HepG2 (cell line): ENCODE measurements at regions not wholly inside any gene's neighbourhood (a gene's known extent, or its start where the extent isn't known, plus 50 kb on each side); places are given as distances from the start of the nearest gene placed in this dataset.

Experiments
- ATAC-seq: fragments of 200-7000 bp; cut with Tn5 transposase; 3 replicates; pipeline ENCODE4 v1.9.1; 2020; ENCODE audit warnings: mild to moderate bottlenecking, moderate library complexity
- BruUV-seq: library from RNA; stranded (reverse); fragments of 400-500 nt; replicated peaks from 2 replicates; lab custom pipeline; 2021; lab: Mats Ljungman, UMichigan
- CTCF ChIA-PET: fragments of 300-600 bp; formaldehyde crosslinking; extraction: SDS; loops from one replicate; lab custom pipeline; 2021; ENCODE audit warnings: low total read pairs, inconsistent platforms, low intra/inter-chr PET ratio; lab: Yijun Ruan, JAX
- POLR2A ChIA-PET: fragments of 350-600 bp; sonication (Branson Sonifier 250); formaldehyde crosslinking; loops from one replicate; lab custom pipeline; 2020; ENCODE audit warnings: antibody characterized with exemption, inconsistent platforms; lab: Yijun Ruan, JAX
- DNase-seq: peaks from one replicate; pipeline ENCODE4 v3.0.0-alpha.2; 2015; ENCODE audit warnings: low spot score
- FAIRE-seq: peaks from 3 replicates; lab custom pipeline; 2011; peaks lifted over from hg19 to GRCh38; lab: Jason Lieb, UNC
- H2AFZ ChIP-seq: one replicate; pipeline ENCODE4 v1.6.1; 2011; ENCODE audit warnings: low read length, inconsistent platforms
- H3K27ac ChIP-seq: fragments of 300-600 bp; 3 replicates; pipeline ENCODE4 v1.8.0; 2011; ENCODE audit warnings: mixed run types, mild to moderate bottlenecking, mixed read lengths, low read length, inconsistent platforms; ENCODE audit not compliant: insufficient read depth; ENCODE audit errors: extremely low read length
- H3K27me3 ChIP-seq, 2 experiments: fragments of 200-600 bp in 1 of 2; 2 replicates in 1 of 2; 3 replicates in 1 of 2; pipeline versions ENCODE4 v1.6.0 to v1.8.0; 2011; ENCODE audit warnings: low read length in 2 of 2, mild to moderate bottlenecking in 2 of 2, moderate library complexity in 2 of 2, inconsistent platforms in 1 of 2; ENCODE audit not compliant: insufficient read depth in 2 of 2, control insufficient read depth in 1 of 2
- H3K36me3 ChIP-seq, 2 experiments: fragments of 200-600 bp in 1 of 2; replicated peaks in 1 of 2; 2 replicates in 1 of 2; 3 replicates in 1 of 2; pipeline versions ENCODE4 v1.5.1 to v1.8.0; 2011; ENCODE audit warnings: low read length in 2 of 2, inconsistent platforms in 1 of 2; ENCODE audit not compliant: insufficient read depth in 2 of 2, control insufficient read depth in 1 of 2
- H3K4me1 ChIP-seq: 2 replicates; pipeline ENCODE4 v1.5.1; 2012; ENCODE audit warnings: low read length, inconsistent platforms; ENCODE audit not compliant: insufficient read depth
- H3K4me2 ChIP-seq: 2 replicates; pipeline ENCODE4 v1.6.0; 2011; ENCODE audit warnings: low read depth, low read length, inconsistent platforms
- H3K4me3 ChIP-seq, 3 experiments: fragments of 200-600 bp in 1 of 3; sonication (generic), shearing (Covaris generic) in 1 of 3; replicated peaks in 1 of 3; 2 replicates each; pipeline ENCODE4 v1.5.1; 2011 to 2016; ENCODE audit warnings: low read length in 3 of 3, inconsistent platforms in 2 of 3, low read depth in 2 of 3, mild to moderate bottlenecking in 2 of 3, control low read depth in 1 of 3, mixed read lengths in 1 of 3; ENCODE audit not compliant: insufficient read depth in 1 of 3
- H3K79me2 ChIP-seq: one replicate; pipeline ENCODE4 v1.6.1; 2011; ENCODE audit warnings: low read length, inconsistent platforms; ENCODE audit not compliant: insufficient read depth
- H3K9ac ChIP-seq: 2 replicates; pipeline ENCODE4 v1.6.0; 2011; ENCODE audit warnings: mild to moderate bottlenecking, low read depth, low read length, inconsistent platforms; ENCODE audit not compliant: insufficient read depth
- H3K9me3 ChIP-seq: 2 replicates; pipeline ENCODE4 v1.5.1; 2012; ENCODE audit warnings: mild to moderate bottlenecking, low read length
- H4K20me1 ChIP-seq: 2 replicates; pipeline ENCODE4 v1.6.0; 2011; ENCODE audit warnings: inconsistent platforms, mild to moderate bottlenecking, low read length, moderate library complexity; ENCODE audit not compliant: insufficient read depth
- HES4 ChIP-seq: sonication (generic); formaldehyde crosslinking; IDR thresholded peaks from 2 replicates; pipeline ENCODE4 v1.9.0; 2021; ENCODE audit warnings: mild to moderate bottlenecking, missing genetic modification reagents, borderline replicate concordance
- HMG20B ChIP-seq: conservative IDR thresholded peaks from 2 replicates; pipeline ENCODE4 v1.6.1; 2016; ENCODE audit warnings: missing genetic modification reagents, missing compliant biosample characterization
- KLF13 ChIP-seq: sonication (generic); formaldehyde crosslinking; IDR thresholded peaks from 2 replicates; pipeline ENCODE4 v1.4.0; 2020; ENCODE audit warnings: mild to moderate bottlenecking, missing genetic modification reagents
- NFATC3 ChIP-seq: sonication (generic); formaldehyde crosslinking; IDR thresholded peaks from 2 replicates; pipeline ENCODE4 v1.5.1; 2020; ENCODE audit warnings: mild to moderate bottlenecking, missing genetic modification reagents
- SOX6 ChIP-seq, 2 experiments: fragments of 450-650 bp in 1 of 2; sonication (generic) in 1 of 2; formaldehyde crosslinking in 1 of 2; IDR thresholded peaks; 2 replicates each; pipeline versions ENCODE4 v1.4.0 to v1.6.1; 2017 to 2020; ENCODE audit warnings: antibody characterized with exemption in 1 of 2, mild to moderate bottlenecking in 1 of 2, missing genetic modification reagents in 1 of 2
- TBL1XR1 ChIP-seq: fragments of 150-350 bp; IDR thresholded peaks from 2 replicates; pipeline ENCODE4 v1.6.1; 2014; ENCODE audit warnings: borderline replicate concordance, low read length; ENCODE audit not compliant: partially characterized antibody
- ZBTB44 ChIP-seq: sonication (generic); formaldehyde crosslinking; IDR thresholded peaks from 2 replicates; pipeline ENCODE4 v1.4.0; 2020; ENCODE audit warnings: missing genetic modification reagents
- ZIK1 ChIP-seq: sonication (generic); formaldehyde crosslinking; IDR thresholded peaks from 2 replicates; pipeline ENCODE4 v1.5.0; 2020; ENCODE audit warnings: mild to moderate bottlenecking, low read depth, missing genetic modification reagents, borderline replicate concordance
- ZNF484 ChIP-seq: sonication (generic); formaldehyde crosslinking; IDR thresholded peaks from 2 replicates; pipeline ENCODE4 v1.5.1; 2020; ENCODE audit warnings: mild to moderate bottlenecking, low read depth, missing genetic modification reagents, borderline replicate concordance
- ZNF569 ChIP-seq: sonication (generic); formaldehyde crosslinking; IDR thresholded peaks from 2 replicates; pipeline ENCODE4 v1.5.0; 2020; ENCODE audit warnings: mild to moderate bottlenecking, missing genetic modification reagents, moderate library complexity, borderline replicate concordance
- ZSCAN20 ChIP-seq: sonication (generic); formaldehyde crosslinking; IDR thresholded peaks from 2 replicates; pipeline ENCODE4 v1.4.0; 2020; ENCODE audit warnings: missing genetic modification reagents, mild to moderate bottlenecking, borderline replicate concordance
- WGBS: methylation state at CpG from one replicate; pipeline ENCODE4 v1.1.6; 2017; ENCODE audit warnings: low lambda C conversion rate; 5-methylcytosine and 5-hydroxymethylcytosine counted together
- in situ Hi-C: cut with HindIII; loops from 2 replicates; pipeline ENCODE4 v1.10.0; 2017; ENCODE audit warnings: low pct_unique_long_range_greater_than_20kb; ENCODE audit not compliant: extremely low pct_ligation_motif_present
- intact Hi-C: fragments of 100-400 bp; cut with micrococcal nuclease; formaldehyde crosslinking; loops from one replicate; pipeline ENCODE4 v1.10.0; 2022; ENCODE audit not compliant: unreplicated experiment
- TF ChIP-seq, protein P1 (sequence below): sonication (generic); formaldehyde crosslinking; IDR thresholded peaks from 2 replicates; pipeline ENCODE4 v1.8.1; 2023; ENCODE audit warnings: mild to moderate bottlenecking, missing genetic modification reagents

DNA sequence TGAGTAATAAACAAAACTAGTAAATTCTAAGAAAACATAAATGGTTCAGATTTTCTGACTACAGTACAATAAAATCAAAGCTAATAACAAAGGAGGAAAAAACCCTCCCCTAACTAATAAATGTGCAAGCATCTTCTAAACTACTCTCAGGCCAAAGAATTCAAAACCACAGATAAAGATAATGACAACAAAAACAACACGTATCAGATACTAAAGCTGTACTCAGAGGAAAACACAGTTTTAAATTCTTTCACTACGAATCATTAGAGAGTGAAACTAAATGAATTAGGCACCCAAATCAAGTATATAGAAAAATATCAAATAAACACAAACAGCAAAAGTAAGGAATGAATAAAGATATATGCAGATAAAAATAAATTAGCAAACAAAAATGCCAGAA, 200.9 kb downstream of the TEX36 start (continued):
- TF ChIP-seq ZIK1: no peak

- intact Hi-C loops (no loop called here), in situ Hi-C loops (no loop called here)
- Histone ChIP-seq H3K4me3 (no peak overlapping the region), H3K4me2 (no peak overlapping the region), H3K9ac (no peak overlapping the region), H3K27me3 (peaks cover 0 to 5% of the 10 kb centered on the region in 2 experiments; a peak in 4 of 5 replicates), H3K79me2 (no peaks in the 10 kb centered on the region), H3K27ac (no peak overlapping the region), H3K4me1 (no peaks in the 10 kb centered on the region), H3K9me3 (no peaks in the 10 kb centered on the region), H3K36me3 (no peaks in the 10 kb centered on the region), H2AFZ (no peak overlapping the region), H4K20me1 (no peaks in the 10 kb centered on the region)
- DNase-seq (no peak), ATAC-seq (no peak), FAIRE-seq (no peak)
- POLR2A ChIA-PET: no interaction called here
- WGBS: 11% methylated on average over 4 of the region's 4 CpGs
- CTCF ChIA-PET: no interaction called here
- no TSS peak for BruUV-seq
- TF ChIP-seq ZBTB44 (CRISPR knock-in tag): no peak
Measured at GRCh38 chr10:125479059-125479458, 203.9 kb downstream of the TEX36 start.

GRCh38 chr10:125475815-125476214, 207.1 kb downstream of the TEX36 start:
- ATAC-seq (no peak), FAIRE-seq (no peak), DNase-seq (no peak)
- no peaks in the 10 kb centered on the region for H3K4me1 ChIP-seq
- no peaks in the 10 kb centered on the region for H4K20me1 ChIP-seq
- no peak overlapping the region for H3K4me3 ChIP-seq
- in situ Hi-C loops (no loop called here), intact Hi-C loops (no loop called here)
- H3K27me3 ChIP-seq: peaks cover 0 to 5% of the 10 kb centered on the region in 2 experiments; a peak in 4 of 5 replicates
- no peaks in the 10 kb centered on the region for H3K36me3 ChIP-seq
- H3K4me2 ChIP-seq: no peak overlapping the region
- no peak overlapping the region for H3K9ac ChIP-seq
- CTCF ChIA-PET: no interaction called here
- H3K79me2 ChIP-seq: no peaks in the 10 kb centered on the region
- WGBS: 3% methylated on average over 2 of the region's 2 CpGs
- BruUV-seq: no TSS peak
- no peaks in the 10 kb centered on the region for H3K9me3 ChIP-seq
- no peak overlapping the region for H2AFZ ChIP-seq
- H3K27ac ChIP-seq: no peak overlapping the region
- TF ChIP-seq ZSCAN20 (CRISPR knock-in tag) (no peak), ZNF569 (no peak), HMG20B (CRISPR knock-in tag) (no peak), TBL1XR1 (no peak), ZNF484 (CRISPR knock-in tag) (no peak), KLF13 (no peak), SOX6 (IDR thresholded peaks at IDR 0.05) (no peak), SOX6 (CRISPR knock-in tag; IDR thresholded peaks at IDR 0.05) (no peak), HES4 (no peak), NFATC3 (CRISPR knock-in tag) (no peak)
- TF ChIP-seq, protein P1, sequence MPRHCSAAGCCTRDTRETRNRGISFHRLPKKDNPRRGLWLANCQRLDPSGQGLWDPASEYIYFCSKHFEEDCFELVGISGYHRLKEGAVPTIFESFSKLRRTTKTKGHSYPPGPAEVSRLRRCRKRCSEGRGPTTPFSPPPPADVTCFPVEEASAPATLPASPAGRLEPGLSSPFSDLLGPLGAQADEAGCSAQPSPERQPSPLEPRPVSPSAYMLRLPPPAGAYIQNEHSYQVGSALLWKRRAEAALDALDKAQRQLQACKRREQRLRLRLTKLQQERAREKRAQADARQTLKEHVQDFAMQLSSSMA (CRISPR knock-in tag): no peak
- POLR2A ChIA-PET: no interaction called here
